ENCODE measurements at regions not wholly inside any gene's neighbourhood (a gene's known extent, or its start where the extent isn't known, plus 50 kb on each side); places are given as distances from the start of the nearest gene placed in this dataset.

DNA sequence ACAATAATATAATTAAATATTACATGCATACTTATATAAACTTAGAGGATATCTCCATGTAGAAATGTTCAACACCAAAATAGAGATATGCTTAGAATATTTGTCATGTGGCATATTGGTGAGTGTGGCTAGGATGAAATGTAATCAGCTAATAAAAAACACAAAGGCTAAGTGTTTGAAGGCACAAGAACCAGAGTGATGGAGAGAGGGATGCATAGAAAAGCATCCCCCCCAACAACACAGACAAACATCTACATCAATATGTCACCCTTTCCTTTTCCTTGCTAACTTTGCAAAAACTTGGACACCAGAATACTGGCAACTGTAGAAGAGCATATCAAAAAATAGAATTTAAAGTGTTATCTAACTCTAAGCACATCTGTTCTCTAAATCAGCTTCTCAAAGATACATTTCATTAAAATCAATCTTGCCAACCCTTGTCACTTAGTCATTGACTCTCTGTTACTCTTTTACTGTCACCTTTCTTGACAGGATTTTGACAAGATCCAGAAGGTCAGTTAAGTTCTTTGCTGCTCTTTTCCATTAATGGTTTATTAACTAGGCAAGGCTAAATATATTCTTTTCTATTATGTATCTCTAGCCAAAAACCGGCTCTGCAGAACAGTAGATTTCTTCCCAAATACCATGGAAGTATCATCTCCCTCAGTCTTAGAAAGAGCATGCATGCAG, 695.9 kb downstream of the OTOL1 start:
- TF ChIP-seq, protein P1, sequence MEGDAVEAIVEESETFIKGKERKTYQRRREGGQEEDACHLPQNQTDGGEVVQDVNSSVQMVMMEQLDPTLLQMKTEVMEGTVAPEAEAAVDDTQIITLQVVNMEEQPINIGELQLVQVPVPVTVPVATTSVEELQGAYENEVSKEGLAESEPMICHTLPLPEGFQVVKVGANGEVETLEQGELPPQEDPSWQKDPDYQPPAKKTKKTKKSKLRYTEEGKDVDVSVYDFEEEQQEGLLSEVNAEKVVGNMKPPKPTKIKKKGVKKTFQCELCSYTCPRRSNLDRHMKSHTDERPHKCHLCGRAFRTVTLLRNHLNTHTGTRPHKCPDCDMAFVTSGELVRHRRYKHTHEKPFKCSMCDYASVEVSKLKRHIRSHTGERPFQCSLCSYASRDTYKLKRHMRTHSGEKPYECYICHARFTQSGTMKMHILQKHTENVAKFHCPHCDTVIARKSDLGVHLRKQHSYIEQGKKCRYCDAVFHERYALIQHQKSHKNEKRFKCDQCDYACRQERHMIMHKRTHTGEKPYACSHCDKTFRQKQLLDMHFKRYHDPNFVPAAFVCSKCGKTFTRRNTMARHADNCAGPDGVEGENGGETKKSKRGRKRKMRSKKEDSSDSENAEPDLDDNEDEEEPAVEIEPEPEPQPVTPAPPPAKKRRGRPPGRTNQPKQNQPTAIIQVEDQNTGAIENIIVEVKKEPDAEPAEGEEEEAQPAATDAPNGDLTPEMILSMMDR (conservative IDR thresholded peaks at IDR 0.05; ENCODE audit: low read depth, low read length): no peak
- TF ChIP-seq EZH2 (IDR thresholded peaks at IDR 0.05; ENCODE audit: borderline replicate concordance, low read depth, low read length, poor library complexity, severe bottlenecking): no peak

Measured in A673 (cell line).